Muscle layer of duodenum (tissue), 2 donors: ENCODE measurements at regions not wholly inside any gene's neighbourhood (a gene's known extent, or its start where the extent isn't known, plus 50 kb on each side); places are given as distances from the start of the nearest gene placed in this dataset.

Source experiments
- H3K27ac ChIP-seq: one replicate; pipeline ENCODE4 v1.7.0; 2013; ENCODE audit warnings: mild to moderate bottlenecking, low read length
- H3K27me3 ChIP-seq: one replicate; pipeline ENCODE4 v1.7.0; 2013; ENCODE audit warnings: low read depth, mild to moderate bottlenecking, control low read depth, low read length
- H3K36me3 ChIP-seq, 2 donors: one replicate each; pipeline ENCODE4 v1.7.0; 2013; ENCODE audit warnings: low read length in 2 of 2, control low read depth in 1 of 2, mild to moderate bottlenecking in 1 of 2; ENCODE audit not compliant: insufficient read depth in 2 of 2, control insufficient read depth in 1 of 2
- H3K4me1 ChIP-seq, 2 donors: one replicate each; pipeline ENCODE4 v1.7.0; 2013; ENCODE audit warnings: low read length in 2 of 2, mild to moderate bottlenecking in 2 of 2, control low read depth in 1 of 2, moderate library complexity in 1 of 2; ENCODE audit not compliant: insufficient read depth in 2 of 2, control insufficient read depth in 1 of 2
- H3K4me3 ChIP-seq, 2 donors: one replicate each; pipeline ENCODE4 v1.7.0; 2013; ENCODE audit warnings: low read length in 2 of 2, low read depth in 1 of 2, mild to moderate bottlenecking in 1 of 2
- H3K9me3 ChIP-seq, 2 donors: one replicate each; pipeline ENCODE4 v1.7.0; 2013; ENCODE audit warnings: low read length in 2 of 2, control low read depth in 1 of 2, mild to moderate bottlenecking in 1 of 2; ENCODE audit not compliant: control insufficient read depth in 1 of 2
- donor health status: healthy.

GRCh38 chr14:101221549-101222160 is 318.1 kb upstream of the RTL1 start:
- no peak overlapping the region for H3K27ac ChIP-seq
- no peaks in the 10 kb centered on the region for H3K27me3 ChIP-seq
- H3K4me3 ChIP-seq = no peak overlapping the region
- no peaks in the 10 kb centered on the region for H3K36me3 ChIP-seq
- no peaks in the 10 kb centered on the region for H3K9me3 ChIP-seq
- no peaks in the 10 kb centered on the region for H3K4me1 ChIP-seq

DNA sequence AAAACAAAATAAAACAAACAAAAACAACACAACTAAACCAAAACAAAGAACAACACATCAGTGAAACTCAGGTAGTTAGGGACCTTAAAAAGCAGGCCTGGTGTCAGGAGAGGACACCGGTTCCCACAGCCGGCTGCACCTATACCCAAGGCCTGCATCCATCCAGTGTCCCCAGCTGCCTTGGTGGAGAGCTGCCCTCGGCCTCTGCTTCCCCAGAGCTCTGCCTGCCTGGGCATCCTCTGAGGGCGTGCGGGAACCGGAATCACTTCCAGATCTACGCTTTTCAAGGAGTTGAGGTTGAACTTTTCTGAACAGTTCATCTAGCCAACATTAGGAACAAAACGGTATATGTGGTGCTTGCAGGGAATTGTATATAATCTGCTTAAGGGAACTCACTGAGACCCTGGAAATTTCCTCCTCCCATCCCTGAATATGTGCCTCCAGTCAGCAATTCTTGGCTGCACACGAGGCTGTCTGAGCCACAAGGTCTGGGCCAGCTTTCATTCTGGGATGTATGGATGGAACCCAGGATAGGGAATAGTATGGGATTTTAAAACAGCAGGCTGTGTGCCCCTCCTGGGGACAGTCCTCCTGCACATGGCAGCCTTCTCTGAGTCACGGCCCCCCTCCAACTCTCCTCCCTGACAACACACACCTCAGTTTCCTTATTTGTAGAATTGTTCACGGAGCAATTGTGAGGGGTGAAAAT is 319.0 kb upstream of the RTL1 start:
- Histone ChIP-seq H3K4me3 (no peak overlapping the region), H3K36me3 (no peaks in the 10 kb centered on the region), H3K27ac (no peak overlapping the region), H3K4me1 (no peaks in the 10 kb centered on the region), H3K27me3 (no peaks in the 10 kb centered on the region), H3K9me3 (no peaks in the 10 kb centered on the region)

- Histone ChIP-seq H3K4me1 (no peaks in the 10 kb centered on the region), H3K4me3 (no peak overlapping the region)
These were observed 319.6 kb upstream of the RTL1 start for GRCh38 chr14:101223127-101223526.

DNA sequence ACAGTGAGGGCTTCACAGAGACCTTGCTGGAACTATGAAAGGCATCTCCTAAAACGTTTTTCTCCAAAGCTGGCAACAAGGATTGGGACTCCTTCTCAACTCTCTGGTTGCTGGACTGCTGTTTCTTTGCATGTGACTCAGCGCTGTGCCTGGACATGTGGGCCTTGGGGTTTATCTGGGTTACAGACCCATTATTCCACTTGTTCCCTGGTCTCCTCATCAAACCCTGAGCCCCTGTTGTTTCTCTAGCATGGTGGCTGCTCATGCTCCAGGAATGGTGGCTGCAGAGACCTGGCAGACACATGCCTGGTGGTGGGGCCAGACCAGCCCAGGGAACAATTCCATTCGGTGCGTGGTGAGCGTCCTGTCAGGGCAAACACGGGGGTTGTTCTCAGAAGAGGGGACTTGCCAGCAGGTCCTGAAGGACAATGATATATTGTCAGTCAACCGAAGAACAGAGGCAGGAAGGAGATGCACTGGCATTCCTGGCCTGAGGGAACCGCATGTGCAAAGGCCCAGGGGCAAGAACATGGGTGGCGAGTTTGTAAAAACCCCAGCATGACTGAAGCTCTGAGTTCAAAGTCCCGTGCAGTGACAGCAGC is 320.1 kb upstream of the RTL1 start:
- H3K36me3 ChIP-seq = no peaks in the 10 kb centered on the region
- no peak overlapping the region for H3K27ac ChIP-seq
- no peaks in the 10 kb centered on the region for H3K4me1 ChIP-seq
- H3K27me3 ChIP-seq = no peaks in the 10 kb centered on the region
- H3K9me3 ChIP-seq = no peaks in the 10 kb centered on the region
- no peak overlapping the region for H3K4me3 ChIP-seq

More at GRCh38 chr14:101223127-101223526, 319.6 kb upstream of the RTL1 start:
- Histone ChIP-seq H3K27ac (no peak overlapping the region), H3K36me3 (no peaks in the 10 kb centered on the region), H3K27me3 (no peaks in the 10 kb centered on the region), H3K9me3 (no peaks in the 10 kb centered on the region)

DNA sequence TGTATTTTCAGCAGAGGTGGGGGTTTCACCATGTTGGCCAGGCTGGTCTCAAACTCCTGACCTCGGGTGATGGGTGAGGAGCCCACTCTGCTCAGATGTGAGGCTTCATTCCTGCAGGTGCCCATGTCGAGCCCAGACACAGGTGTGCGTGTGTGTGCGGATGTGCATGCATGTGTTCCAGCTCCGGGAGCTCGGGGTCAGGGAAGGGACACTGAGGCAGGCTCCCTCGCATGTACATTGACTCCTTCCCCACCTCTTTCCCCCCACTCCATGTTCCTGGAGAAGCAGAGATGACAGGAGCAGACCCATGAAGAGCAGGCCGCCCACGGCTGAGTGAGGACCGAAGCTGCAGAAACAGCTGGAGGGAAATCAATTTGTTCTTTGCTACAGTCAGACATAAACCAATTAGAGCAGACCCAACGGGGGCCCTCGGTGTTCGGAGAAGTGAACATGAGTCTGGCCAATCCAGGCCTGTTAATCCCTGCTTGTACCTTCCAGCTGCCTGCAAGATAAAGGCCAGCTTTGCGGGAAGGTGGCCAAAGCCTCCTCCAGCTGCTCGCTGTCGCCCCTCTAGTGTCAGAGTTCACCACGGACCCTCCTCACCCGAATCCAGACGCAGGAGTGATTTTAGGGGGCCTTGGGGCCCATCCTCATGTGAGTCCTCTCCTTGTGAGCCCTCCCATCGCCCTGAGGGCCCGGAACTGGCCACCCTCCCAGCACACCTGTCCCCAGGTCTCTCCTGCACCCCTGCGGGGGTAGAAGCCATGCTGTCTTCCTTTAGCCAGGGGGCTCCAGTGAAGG is 321.0 kb upstream of the RTL1 start:
- H3K9me3 ChIP-seq = no peaks in the 10 kb centered on the region
- H3K4me3 ChIP-seq = no peak overlapping the region
- no peaks in the 10 kb centered on the region for H3K4me1 ChIP-seq
- H3K27ac ChIP-seq = no peak overlapping the region
- H3K36me3 ChIP-seq = no peaks in the 10 kb centered on the region
- no peaks in the 10 kb centered on the region for H3K27me3 ChIP-seq

- Histone ChIP-seq H3K27ac (no peak overlapping the region), H3K4me1 (no peaks in the 10 kb centered on the region), H3K4me3 (no peak overlapping the region), H3K27me3 (no peaks in the 10 kb centered on the region), H3K9me3 (no peaks in the 10 kb centered on the region), H3K36me3 (no peaks in the 10 kb centered on the region)
These were observed 321.9 kb upstream of the RTL1 start for GRCh38 chr14:101225157-101226152.

GRCh38 chr14:101226265-101226602 is 322.7 kb upstream of the RTL1 start:
- Histone ChIP-seq H3K27me3 (no peaks in the 10 kb centered on the region), H3K4me1 (no peaks in the 10 kb centered on the region), H3K9me3 (no peaks in the 10 kb centered on the region), H3K36me3 (no peaks in the 10 kb centered on the region), H3K27ac (no peak overlapping the region), H3K4me3 (no peak overlapping the region)

- Histone ChIP-seq H3K4me1 (no peaks in the 10 kb centered on the region), H3K9me3 (no peaks in the 10 kb centered on the region), H3K27ac (no peak overlapping the region), H3K4me3 (no peak overlapping the region), H3K36me3 (no peaks in the 10 kb centered on the region), H3K27me3 (no peaks in the 10 kb centered on the region)
These were observed 323.3 kb upstream of the RTL1 start for GRCh38 chr14:101226603-101227425.

GRCh38 chr14:101227611-101228594 is 324.4 kb upstream of the RTL1 start:
- no peaks in the 10 kb centered on the region for H3K9me3 ChIP-seq
- H3K27ac ChIP-seq = no peak overlapping the region
- H3K4me1 ChIP-seq = peaks cover 0 to under 1% of the 10 kb centered on the region in 2 donors
- H3K36me3 ChIP-seq = no peaks in the 10 kb centered on the region
- no peaks in the 10 kb centered on the region for H3K27me3 ChIP-seq
- H3K4me3 ChIP-seq = no peak overlapping the region
